ENCODE measurements at regions not wholly inside any gene's neighbourhood (a gene's known extent, or its start where the extent isn't known, plus 50 kb on each side); places are given as distances from the start of the nearest gene placed in this dataset.

GRCh38 chr18:24544949-24545348 is 84.5 kb downstream of the HRH4 start:
- no peak for TF ChIP-seq CTCF (IDR thresholded peaks at IDR 0.05; ENCODE audit: borderline replicate concordance, control extremely low read depth, extremely low read depth, insufficient read depth, missing control alignments)
- no peak for DNase-seq (ENCODE audit: low spot score)
- in situ Hi-C loops (cut with MboI; ENCODE audit: low sequenced_read_pairs, unreplicated experiment): no loop called here

- in situ Hi-C loops (cut with MboI; ENCODE audit: low sequenced_read_pairs, unreplicated experiment): no loop called here
- TF ChIP-seq CTCF (IDR thresholded peaks at IDR 0.05; ENCODE audit: borderline replicate concordance, control extremely low read depth, extremely low read depth, insufficient read depth, missing control alignments): no peak
- DNase-seq (ENCODE audit: low spot score): no peak
These were observed 85.2 kb downstream of the HRH4 start for GRCh38 chr18:24545651-24546050.

GRCh38 chr18:24546307-24546706 is 85.9 kb downstream of the HRH4 start:
- no peak for DNase-seq (ENCODE audit: low spot score)
- in situ Hi-C loops (cut with MboI; ENCODE audit: low sequenced_read_pairs, unreplicated experiment): no loop called here
- no peak for TF ChIP-seq CTCF (IDR thresholded peaks at IDR 0.05; ENCODE audit: borderline replicate concordance, control extremely low read depth, extremely low read depth, insufficient read depth, missing control alignments)

- no peak for TF ChIP-seq CTCF (IDR thresholded peaks at IDR 0.05; ENCODE audit: borderline replicate concordance, control extremely low read depth, extremely low read depth, insufficient read depth, missing control alignments)
- no peak for DNase-seq (ENCODE audit: low spot score)
- in situ Hi-C loops (cut with MboI; ENCODE audit: low sequenced_read_pairs, unreplicated experiment): no loop called here
These were observed 88.1 kb downstream of the HRH4 start for GRCh38 chr18:24548583-24548982.

GRCh38 chr18:24552218-24552617 is 91.8 kb downstream of the HRH4 start:
- in situ Hi-C loops (cut with MboI; ENCODE audit: low sequenced_read_pairs, unreplicated experiment): no loop called here
- TF ChIP-seq CTCF (IDR thresholded peaks at IDR 0.05; ENCODE audit: borderline replicate concordance, control extremely low read depth, extremely low read depth, insufficient read depth, missing control alignments): no peak

GRCh38 chr18:24553571-24554285 is 93.3 kb downstream of the HRH4 start:
- DNase-seq (ENCODE audit: low spot score): no peak
- in situ Hi-C loops (cut with MboI; ENCODE audit: low sequenced_read_pairs, unreplicated experiment): no loop called here
- TF ChIP-seq CTCF (IDR thresholded peaks at IDR 0.05; ENCODE audit: borderline replicate concordance, control extremely low read depth, extremely low read depth, insufficient read depth, missing control alignments): no peak

More at GRCh38 chr18:24552218-24552617, 91.8 kb downstream of the HRH4 start:
- no peak for DNase-seq (ENCODE audit: low spot score)

Measured in GM13976 (cell line).